ENCODE measurements at regions not wholly inside any gene's neighbourhood (a gene's known extent, or its start where the extent isn't known, plus 50 kb on each side); places are given as distances from the start of the nearest gene placed in this dataset.

DNA sequence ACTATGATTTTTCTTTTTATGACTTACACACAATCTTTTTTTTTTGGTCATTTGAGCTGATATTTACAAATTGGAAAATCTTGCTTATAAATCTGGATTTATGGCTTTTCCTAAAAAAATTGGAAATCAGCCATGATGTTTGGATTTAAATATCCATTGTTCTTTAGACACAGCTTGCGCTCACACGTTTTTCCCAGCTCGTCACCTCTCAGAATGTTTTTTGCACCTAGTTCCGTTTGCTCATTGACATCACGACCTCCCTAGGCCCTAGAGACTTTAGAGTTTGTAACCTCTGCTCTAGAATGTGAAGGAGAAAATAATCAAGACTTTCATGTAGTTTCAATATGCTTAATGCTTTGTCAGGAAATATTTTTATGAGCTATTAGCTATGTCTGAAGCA is 930.5 kb downstream of the TLE4 start:
- Histone ChIP-seq H3K9ac (ENCODE audit: extremely low read depth, insufficient read length, low read length) (no peak overlapping the region), H2AFZ (ENCODE audit: low read length) (no peak overlapping the region), H2BK120ac (ENCODE audit: low read depth, low read length, poor library complexity, severe bottlenecking) (no peak overlapping the region), H3K9me3 (ENCODE audit: control insufficient read depth, low read depth, low read length) (no peaks in the 10 kb centered on the region), H2BK20ac (ENCODE audit: low read depth, low read length, poor library complexity, severe bottlenecking) (no peak overlapping the region), H3K79me1 (ENCODE audit: insufficient read depth, low read depth, low read length, poor library complexity, severe bottlenecking) (no peaks in the 10 kb centered on the region), H3K79me2 (ENCODE audit: insufficient read depth, low read length) (no peaks in the 10 kb centered on the region), H2AK5ac (ENCODE audit: insufficient read length, low read length) (no peak overlapping the region), H3K18ac (ENCODE audit: insufficient read length, low read depth, low read length) (no peak overlapping the region), H2BK12ac (ENCODE audit: insufficient read length, low read depth, low read length) (no peak overlapping the region), H2BK15ac (ENCODE audit: low read depth, low read length) (no peak overlapping the region), H3K56ac (ENCODE audit: insufficient read length, low read depth, low read length) (no peak overlapping the region), H3K27me3 (ENCODE audit: insufficient read depth, low read length) (no peaks in the 10 kb centered on the region), H4K91ac (ENCODE audit: insufficient read length, low read depth, low read length) (no peak overlapping the region), H3K4me2 (ENCODE audit: insufficient read depth, insufficient read length, low read length) (no peak overlapping the region), H3T11ph (ENCODE audit: low read length) (no peak overlapping the region), H4K5ac (ENCODE audit: insufficient read length, low read depth, low read length) (no peak overlapping the region), H3K4ac (ENCODE audit: low read depth, low read length) (no peak overlapping the region), H4K20me1 (ENCODE audit: control insufficient read depth, insufficient read depth, insufficient read length) (no peaks in the 10 kb centered on the region), H3K14ac (ENCODE audit: insufficient read depth, low read length) (no peak overlapping the region), H3K4me1 (ENCODE audit: insufficient read depth, low read length) (no peaks in the 10 kb centered on the region), H2BK5ac (ENCODE audit: insufficient read length, low read length) (no peak overlapping the region), H3K27ac (ENCODE audit: insufficient read length, low read depth, low read length) (no peak overlapping the region), H4K8ac (replicated peaks; ENCODE audit: insufficient read length, low read depth, low read length) (no peak overlapping the region), H3K23me2 (ENCODE audit: insufficient read length, low read depth, low read length, poor library complexity, severe bottlenecking) (no peaks in the 10 kb centered on the region), H3K23ac (ENCODE audit: insufficient read length, low read depth, low read length) (no peak overlapping the region)
- Mint-ChIP-seq H3K27ac (no peak overlapping the region), H3K4me1 (peaks cover 5 to 6% of the 10 kb centered on the region in 2 experiments), H3K27me3 (ENCODE audit: low read depth) (no peaks in the 10 kb centered on the region), H3K4me3 (no peak overlapping the region), H3K36me3 (ENCODE audit: insufficient read depth in 1 of 3, low read depth in 3 of 3) (no peaks in the 10 kb centered on the region), H3K9me3 (no peaks in the 10 kb centered on the region)
- WGBS (ENCODE audit: extremely low coverage, insufficient read length, low lambda C conversion rate): no CpG with 5 or more reads among the region's 5 CpGs
- no peak for DNase-seq
- TF ChIP-seq, protein P1, sequence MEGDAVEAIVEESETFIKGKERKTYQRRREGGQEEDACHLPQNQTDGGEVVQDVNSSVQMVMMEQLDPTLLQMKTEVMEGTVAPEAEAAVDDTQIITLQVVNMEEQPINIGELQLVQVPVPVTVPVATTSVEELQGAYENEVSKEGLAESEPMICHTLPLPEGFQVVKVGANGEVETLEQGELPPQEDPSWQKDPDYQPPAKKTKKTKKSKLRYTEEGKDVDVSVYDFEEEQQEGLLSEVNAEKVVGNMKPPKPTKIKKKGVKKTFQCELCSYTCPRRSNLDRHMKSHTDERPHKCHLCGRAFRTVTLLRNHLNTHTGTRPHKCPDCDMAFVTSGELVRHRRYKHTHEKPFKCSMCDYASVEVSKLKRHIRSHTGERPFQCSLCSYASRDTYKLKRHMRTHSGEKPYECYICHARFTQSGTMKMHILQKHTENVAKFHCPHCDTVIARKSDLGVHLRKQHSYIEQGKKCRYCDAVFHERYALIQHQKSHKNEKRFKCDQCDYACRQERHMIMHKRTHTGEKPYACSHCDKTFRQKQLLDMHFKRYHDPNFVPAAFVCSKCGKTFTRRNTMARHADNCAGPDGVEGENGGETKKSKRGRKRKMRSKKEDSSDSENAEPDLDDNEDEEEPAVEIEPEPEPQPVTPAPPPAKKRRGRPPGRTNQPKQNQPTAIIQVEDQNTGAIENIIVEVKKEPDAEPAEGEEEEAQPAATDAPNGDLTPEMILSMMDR (conservative IDR thresholded peaks at IDR 0.05): no peak

All from H9 (cell line).